Vagina (tissue), 2 donors: ENCODE measurements at regions not wholly inside any gene's neighbourhood (a gene's known extent, or its start where the extent isn't known, plus 50 kb on each side); places are given as distances from the start of the nearest gene placed in this dataset.

Experiments used
- DNase-seq, 2 donors: peaks; one replicate each; pipeline ENCODE4 v3.0.0-alpha.2; 2017; ENCODE audit errors: extremely low spot score in 2 of 2
- H3K27ac ChIP-seq: fragments of 200-600 bp; sonication (generic); one replicate; pipeline ENCODE4 v1.5.1; 2019
- H3K27me3 ChIP-seq: fragments of 200-600 bp; sonication (generic); one replicate; pipeline ENCODE4 v1.5.1; 2019
- H3K36me3 ChIP-seq, 2 donors: fragments of 200-600 bp; sonication (generic); one replicate each; pipeline ENCODE4 v1.5.1; 2017 to 2019
- H3K4me1 ChIP-seq: fragments of 200-600 bp; sonication (generic); one replicate; pipeline ENCODE4 v1.5.1; 2019
- H3K4me3 ChIP-seq, 2 donors: fragments of 200-600 bp; sonication (generic); 1 replicate in 1 of 2; 2 replicates in 1 of 2; pipeline ENCODE4 v1.5.1; 2016 to 2019
- H3K9me3 ChIP-seq: fragments of 200-600 bp; sonication (generic); one replicate; pipeline ENCODE4 v1.5.1; 2019
- CTCF ChIP-seq, 3 experiments: fragments of 450-650 bp in 2 of 3; fragments of 200-600 bp in 1 of 3; sonication (generic) in 1 of 3; IDR thresholded peaks; one replicate each; pipeline ENCODE4 v1.5.1; 2017 to 2019; ENCODE audit warnings: antibody characterized with exemption in 3 of 3, mild to moderate bottlenecking in 2 of 3, moderate library complexity in 2 of 3
- POLR2A ChIP-seq, 2 donors: fragments of 450-650 bp; IDR thresholded peaks; one replicate each; pipeline ENCODE4 v1.6.1; 2017; ENCODE audit warnings: antibody characterized with exemption in 2 of 2, mild to moderate bottlenecking in 2 of 2, moderate library complexity in 2 of 2
- POLR2AphosphoS5 ChIP-seq, 2 donors: sonication (generic); formaldehyde crosslinking; IDR thresholded peaks; one replicate each; pipeline ENCODE4 v1.9.0; 2017; ENCODE audit warnings: antibody characterized with exemption in 2 of 2, mild to moderate bottlenecking in 2 of 2, low read depth in 1 of 2; ENCODE audit not compliant: insufficient read depth in 1 of 2
- intact Hi-C: fragments of 100-400 bp; cut with DNase I; formaldehyde crosslinking; loops from one replicate; pipeline ENCODE4 v1.15.1; 2023

- no peak for TF ChIP-seq POLR2A (IDR thresholded peaks at IDR 0.05)
- no peak for TF ChIP-seq CTCF (IDR thresholded peaks at IDR 0.05)
- Histone ChIP-seq H3K9me3 (no peaks in the 10 kb centered on the region), H3K27me3 (no peaks in the 10 kb centered on the region), H3K4me3 (no peak overlapping the region), H3K36me3 (no peaks in the 10 kb centered on the region), H3K4me1 (no peaks in the 10 kb centered on the region), H3K27ac (no peak overlapping the region)
- DNase-seq = no peak
- intact Hi-C loops = no loop called here
Observed at GRCh38 chr10:4099202-4099601, 314.2 kb upstream of the KLF6 start.

DNA sequence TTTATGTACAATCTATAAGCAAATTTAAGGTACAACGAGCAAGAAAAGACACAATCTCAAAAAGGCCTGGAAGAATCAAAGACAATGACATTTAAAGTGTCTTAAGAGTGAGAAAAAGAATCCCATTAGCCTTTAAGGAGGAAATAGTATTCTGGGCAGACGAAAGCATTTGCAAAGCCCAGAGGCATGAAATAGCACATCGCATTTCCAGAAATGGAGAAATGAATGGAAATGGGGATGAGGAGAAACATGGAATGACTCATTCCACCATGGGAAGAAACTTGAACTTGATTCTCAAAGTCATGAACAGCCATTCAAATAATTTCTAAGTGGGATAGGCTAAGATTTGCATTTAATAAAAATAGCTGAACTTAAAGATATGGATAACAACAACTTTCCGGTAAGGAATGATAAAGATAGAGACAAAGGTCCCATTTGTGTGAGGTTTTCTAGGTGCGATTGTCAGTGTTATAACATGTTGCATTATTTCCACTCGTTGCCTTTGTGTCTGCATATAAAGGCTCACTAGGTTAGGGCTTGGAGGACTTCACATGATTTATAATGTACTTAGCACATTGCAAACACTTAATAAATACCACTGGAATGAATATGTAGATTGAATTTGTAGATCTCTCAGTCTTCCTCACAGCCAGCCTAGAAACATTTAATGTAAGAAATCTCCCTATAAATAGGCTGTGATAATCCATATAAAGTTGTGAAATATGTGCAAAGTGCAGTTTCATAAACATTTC, 310.3 kb upstream of the KLF6 start:
- TF ChIP-seq CTCF (IDR thresholded peaks at IDR 0.05) (no peak), POLR2AphosphoS5 (IDR thresholded peaks at IDR 0.05; ENCODE audit: insufficient read depth in 1 of 2, low read depth in 1 of 2) (no peak), POLR2A (IDR thresholded peaks at IDR 0.05) (no peak)
- no peaks in the 10 kb centered on the region for H3K9me3 ChIP-seq
- no peak for DNase-seq
- H3K27ac ChIP-seq = no peak overlapping the region
- no peaks in the 10 kb centered on the region for H3K4me1 ChIP-seq
- intact Hi-C loops = no loop called here
- no peaks in the 10 kb centered on the region for H3K36me3 ChIP-seq
- H3K4me3 ChIP-seq = no peak overlapping the region
- H3K27me3 ChIP-seq = no peaks in the 10 kb centered on the region

- Histone ChIP-seq H3K9me3 (no peaks in the 10 kb centered on the region), H3K4me1 (no peaks in the 10 kb centered on the region), H3K4me3 (no peak overlapping the region), H3K27me3 (no peaks in the 10 kb centered on the region), H3K27ac (no peak overlapping the region), H3K36me3 (no peaks in the 10 kb centered on the region)
- intact Hi-C loops = no loop called here
- DNase-seq = no peak
- no peak for TF ChIP-seq POLR2A (IDR thresholded peaks at IDR 0.05)
- no peak for TF ChIP-seq CTCF (IDR thresholded peaks at IDR 0.05)
- no peak for TF ChIP-seq POLR2AphosphoS5 (IDR thresholded peaks at IDR 0.05; ENCODE audit: insufficient read depth in 1 of 2, low read depth in 1 of 2)
Observed at GRCh38 chr10:4094751-4095150, 309.7 kb upstream of the KLF6 start.

DNA sequence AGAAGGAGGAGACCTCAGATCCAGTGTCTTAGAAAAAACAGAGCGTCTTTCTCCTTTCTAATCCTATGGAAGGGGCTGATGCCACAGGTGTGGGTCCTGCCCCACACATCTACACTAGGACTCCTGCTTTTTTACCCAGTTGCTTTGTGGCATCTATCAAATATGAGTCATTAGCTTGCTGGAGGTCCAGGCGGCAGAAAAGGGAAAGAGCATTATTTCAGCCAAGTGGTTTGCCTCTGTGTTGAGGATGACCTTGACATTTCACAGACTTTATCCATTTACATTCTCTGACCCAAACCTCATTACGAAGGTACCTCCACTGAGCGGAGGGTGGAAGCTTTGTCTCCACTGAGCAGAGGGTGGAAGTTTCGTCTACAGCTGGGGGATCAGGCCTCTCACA, 308.4 kb upstream of the KLF6 start:
- Histone ChIP-seq H3K27ac (no peak overlapping the region), H3K4me1 (no peaks in the 10 kb centered on the region), H3K9me3 (no peaks in the 10 kb centered on the region), H3K36me3 (no peaks in the 10 kb centered on the region), H3K4me3 (no peak overlapping the region), H3K27me3 (no peaks in the 10 kb centered on the region)
- no peak for TF ChIP-seq CTCF (IDR thresholded peaks at IDR 0.05)
- TF ChIP-seq POLR2AphosphoS5 (IDR thresholded peaks at IDR 0.05; ENCODE audit: insufficient read depth in 1 of 2, low read depth in 1 of 2) = no peak
- no peak for TF ChIP-seq POLR2A (IDR thresholded peaks at IDR 0.05)
- intact Hi-C loops = no loop called here
- DNase-seq = no peak

DNA sequence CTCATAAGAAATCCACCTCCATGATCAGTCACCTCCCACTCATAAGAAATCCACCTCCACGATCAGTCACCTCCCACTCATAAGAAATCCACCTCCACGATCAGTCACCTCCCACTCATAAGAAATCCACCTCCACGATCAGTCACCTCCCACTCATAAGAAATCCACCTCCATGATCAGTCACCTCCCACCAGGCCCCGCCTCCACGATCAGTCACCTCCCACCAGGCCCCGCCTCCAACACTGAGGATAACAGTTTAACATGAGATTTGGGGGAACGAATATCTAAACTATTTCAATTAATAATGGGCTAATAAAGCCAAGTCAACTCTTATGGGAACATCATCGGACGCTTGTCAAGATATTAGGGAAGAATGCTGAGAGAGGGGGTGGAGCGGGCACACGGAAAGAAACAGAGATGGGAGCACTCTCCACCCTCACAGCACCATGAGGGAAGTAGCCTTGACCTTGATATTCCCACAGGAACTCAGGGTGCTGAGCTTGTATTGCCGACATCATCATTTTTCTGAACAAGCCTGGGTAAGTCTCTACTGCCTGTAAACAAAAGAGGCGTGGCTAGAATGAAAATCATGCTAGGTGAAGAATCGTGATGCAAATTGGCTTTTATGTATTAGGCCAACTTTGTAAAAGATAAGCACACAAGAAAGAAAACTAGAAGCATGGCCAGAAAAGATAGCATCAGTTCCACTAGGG, 303.5 kb upstream of the KLF6 start:
- Histone ChIP-seq H3K9me3 (no peaks in the 10 kb centered on the region), H3K27ac (no peak overlapping the region), H3K4me1 (peaks cover under 1% of the 10 kb centered on the region), H3K27me3 (no peaks in the 10 kb centered on the region), H3K36me3 (no peaks in the 10 kb centered on the region), H3K4me3 (no peak overlapping the region)
- TF ChIP-seq POLR2A (IDR thresholded peaks at IDR 0.05) = no peak
- intact Hi-C loops = no loop called here
- no peak for DNase-seq
